Activated CD4-positive, alpha-beta T cell treated with anti-CD3 and anti-CD28 coated beads, Interleukin-2, amount 50 U/mL, for 24 hours (primary cell): ENCODE measurements at regions not wholly inside any gene's neighbourhood (a gene's known extent, or its start where the extent isn't known, plus 50 kb on each side); places are given as distances from the start of the nearest gene placed in this dataset.

Source experiments
- DNase-seq, 2 donors: peaks; one replicate each; pipeline ENCODE4 v3.0.0-alpha.2; 2020; ENCODE audit warnings: low read depth in 1 of 2, low spot score in 1 of 2

DNA sequence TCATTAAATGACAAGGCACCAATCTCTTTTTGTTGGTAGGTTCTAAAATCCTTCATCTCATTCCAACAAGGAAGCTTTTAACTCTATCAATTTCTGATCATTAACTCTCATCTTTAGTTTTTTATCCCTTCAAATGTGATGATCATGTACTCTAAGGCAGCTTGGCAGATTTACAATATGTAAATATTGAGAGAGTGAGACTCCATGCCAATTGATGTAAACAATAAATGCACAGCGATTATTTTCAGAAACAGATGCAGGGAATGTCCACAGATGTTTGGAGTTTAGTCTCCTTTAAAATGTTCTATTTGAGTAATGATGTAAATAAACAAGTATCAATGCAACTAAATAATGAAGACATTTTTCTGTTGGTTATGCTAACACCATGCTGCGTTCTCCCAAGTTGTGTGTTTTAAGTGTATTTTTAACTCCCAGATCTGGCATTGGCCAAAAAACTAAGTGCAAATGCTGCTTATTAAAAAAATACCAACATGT lies 213.8 kb downstream of the AHR start:
- no peak for DNase-seq

DNA sequence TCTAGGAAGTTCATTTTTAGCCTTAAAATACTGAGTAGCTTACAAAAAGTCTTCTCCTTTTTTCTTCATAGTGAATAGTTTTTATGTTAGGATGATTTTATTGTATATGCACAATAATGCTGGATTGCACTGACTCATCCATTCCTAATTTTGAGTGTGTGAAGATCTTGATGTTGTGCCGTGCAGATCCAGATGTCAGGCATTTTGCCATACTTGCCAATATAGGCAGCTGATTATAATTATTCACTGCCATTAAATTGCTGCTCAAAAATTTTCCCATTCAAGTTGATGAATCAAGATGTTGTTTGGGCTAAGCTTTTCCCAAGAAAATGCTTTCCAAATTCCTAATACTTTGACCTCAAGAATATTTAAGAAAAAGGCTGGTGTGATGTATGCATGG lies 218.3 kb downstream of the AHR start:
- no peak for DNase-seq

DNA sequence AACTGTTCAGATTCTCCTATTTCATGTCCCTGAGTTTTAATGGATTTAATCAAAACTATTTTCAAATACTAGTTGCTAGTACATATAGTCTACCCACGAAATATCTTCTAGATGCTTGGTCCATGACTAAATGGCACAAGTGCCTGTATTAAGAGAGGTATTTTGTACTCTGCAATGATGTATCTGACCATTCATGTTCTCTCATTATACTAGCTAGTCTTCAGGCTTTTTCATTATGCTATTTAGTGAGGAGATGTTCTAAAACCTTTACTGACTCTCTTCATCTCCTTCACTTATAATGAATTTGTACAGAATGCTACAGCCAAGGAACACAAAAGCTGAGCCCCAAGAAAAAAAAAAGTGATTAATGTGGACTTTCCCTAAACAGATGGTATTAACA lies 222.5 kb downstream of the AHR start:
- no peak for DNase-seq

DNA sequence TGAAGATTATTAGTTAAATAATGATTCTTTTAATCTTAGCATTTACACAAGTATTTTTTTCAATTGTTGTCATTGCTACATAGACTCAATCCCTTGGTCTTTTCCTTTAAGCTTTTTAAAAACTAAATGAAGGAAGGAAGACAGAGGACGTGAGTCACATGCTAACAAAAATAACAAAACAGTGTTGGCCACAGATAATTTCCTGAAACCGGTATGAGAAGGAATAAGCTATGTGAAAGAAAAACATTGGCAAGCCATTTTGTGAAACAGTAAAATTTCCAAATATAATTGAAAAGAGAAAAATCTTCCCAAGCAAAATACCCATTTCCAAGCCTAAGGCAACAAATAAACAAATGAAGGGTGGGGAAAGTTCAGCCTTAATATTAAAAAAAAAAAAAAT lies 223.0 kb downstream of the AHR start:
- no peak for DNase-seq

DNA sequence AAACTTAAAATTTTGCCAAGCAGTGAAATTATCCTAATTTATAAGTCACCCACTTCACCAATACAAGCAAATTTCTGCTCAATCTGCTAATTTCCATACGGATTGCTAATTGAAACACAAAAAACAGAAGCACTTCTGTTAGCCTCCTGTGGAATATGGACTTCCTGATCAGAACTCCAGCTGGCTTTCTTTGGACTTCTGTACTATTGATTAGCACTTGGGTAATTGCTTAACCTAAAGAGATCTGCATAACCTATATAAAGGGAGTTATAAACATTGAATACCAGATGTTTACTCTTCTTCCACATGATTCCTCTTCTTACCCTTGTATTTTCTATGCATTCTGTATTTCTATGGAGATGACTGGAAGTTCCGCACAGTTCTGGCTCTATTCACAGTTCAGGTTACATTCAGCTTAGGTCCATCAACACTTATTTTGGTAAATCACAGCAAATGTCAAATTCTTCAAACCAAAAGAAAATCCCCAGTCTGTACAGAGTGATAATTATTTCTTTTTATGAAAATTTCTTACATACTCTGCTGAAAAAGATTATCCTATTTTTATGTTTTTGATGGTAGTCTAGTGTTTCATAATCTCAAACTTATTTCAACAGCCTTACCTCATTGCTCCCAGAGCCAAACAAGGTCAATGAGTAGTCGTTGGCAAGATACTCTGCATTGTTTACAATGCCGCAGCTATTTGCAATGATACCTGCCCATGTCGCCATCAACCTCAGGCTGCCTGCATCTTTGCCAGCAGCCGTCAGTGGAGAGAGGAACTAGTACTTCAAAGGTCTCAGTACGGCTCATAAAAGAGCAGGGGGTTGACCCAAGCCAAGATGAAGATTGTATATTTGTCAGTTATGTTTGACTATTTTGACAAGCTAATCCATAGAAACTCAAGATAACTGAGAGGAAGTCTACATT lies 225.6 kb downstream of the AHR start:
- no peak for DNase-seq

DNA sequence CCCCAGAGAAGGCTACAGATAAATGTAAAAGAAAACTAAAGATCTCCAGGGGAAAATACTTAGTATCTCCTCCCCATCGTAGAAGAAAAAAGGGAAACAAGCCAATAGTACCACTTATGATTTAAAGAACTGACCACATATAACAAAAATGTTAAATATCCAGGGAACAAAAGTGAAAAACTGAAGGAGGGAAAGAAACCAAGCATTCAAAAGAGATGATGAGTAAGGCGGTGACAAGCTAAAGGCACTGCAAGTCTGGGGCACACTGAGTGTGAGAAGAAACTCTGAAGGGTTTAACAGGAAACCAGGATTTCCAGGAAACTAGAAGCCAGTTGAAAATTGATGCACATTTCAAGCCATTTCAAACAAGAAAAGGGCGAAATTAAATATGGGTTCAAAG lies 226.3 kb downstream of the AHR start:
- no peak for DNase-seq

DNA sequence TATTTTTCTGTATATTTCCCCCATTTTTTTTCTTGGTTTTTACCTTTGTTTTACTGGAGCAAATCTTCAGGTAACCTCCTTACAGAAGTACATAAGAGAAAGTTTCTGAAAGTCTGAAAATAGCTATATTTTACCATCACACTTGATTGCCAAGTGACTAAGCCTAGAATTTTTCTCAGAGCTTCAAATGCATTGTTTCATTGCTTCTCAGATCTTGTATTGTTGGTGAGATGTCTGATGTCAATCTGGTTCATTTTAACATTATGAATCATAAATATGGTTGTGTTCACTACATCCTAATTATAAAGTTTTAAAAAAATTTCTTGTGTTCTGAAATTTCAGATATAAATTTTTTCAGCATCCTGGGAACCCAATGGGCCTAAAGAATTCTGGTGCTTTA lies 228.2 kb downstream of the AHR start:
- no peak for DNase-seq

DNA sequence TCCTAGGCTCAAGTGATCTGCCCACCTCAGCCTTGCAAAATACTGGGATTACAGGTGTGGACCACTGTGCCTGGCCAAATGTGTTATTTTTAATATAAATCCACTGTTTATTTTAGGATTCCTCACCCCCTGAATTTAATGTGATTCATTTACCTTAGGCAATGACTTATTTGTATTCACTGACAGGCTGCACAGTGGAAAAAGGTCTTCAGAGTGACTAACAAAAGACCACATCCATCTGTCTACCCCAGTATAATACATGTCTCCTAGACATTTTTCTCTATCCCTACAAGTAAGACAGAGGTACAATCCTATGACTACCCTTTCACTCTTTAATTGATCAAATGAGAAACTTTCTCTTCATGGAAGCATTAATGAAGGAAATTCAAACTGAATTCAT lies 230.2 kb downstream of the AHR start:
- DNase-seq = no peak

DNA sequence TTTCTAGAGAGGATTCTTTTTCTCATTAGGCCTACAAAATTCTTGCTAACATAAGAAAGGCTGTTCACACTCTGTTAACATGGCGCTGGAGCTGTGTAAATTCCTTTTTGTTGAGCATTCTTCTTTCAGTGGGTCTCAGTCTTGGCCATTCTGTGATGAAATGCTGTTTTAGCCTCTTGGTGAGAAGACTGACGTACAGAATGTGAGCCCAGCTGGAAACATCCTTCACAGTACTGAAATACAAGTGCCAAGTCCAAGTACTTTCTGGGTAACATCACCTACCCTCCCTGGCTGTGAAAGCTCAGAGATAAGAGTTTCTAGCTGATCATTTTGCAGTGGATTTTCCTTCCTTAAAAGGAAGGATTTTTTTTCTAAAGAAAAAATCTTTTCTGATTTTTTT lies 231.8 kb downstream of the AHR start:
- no peak for DNase-seq

DNA sequence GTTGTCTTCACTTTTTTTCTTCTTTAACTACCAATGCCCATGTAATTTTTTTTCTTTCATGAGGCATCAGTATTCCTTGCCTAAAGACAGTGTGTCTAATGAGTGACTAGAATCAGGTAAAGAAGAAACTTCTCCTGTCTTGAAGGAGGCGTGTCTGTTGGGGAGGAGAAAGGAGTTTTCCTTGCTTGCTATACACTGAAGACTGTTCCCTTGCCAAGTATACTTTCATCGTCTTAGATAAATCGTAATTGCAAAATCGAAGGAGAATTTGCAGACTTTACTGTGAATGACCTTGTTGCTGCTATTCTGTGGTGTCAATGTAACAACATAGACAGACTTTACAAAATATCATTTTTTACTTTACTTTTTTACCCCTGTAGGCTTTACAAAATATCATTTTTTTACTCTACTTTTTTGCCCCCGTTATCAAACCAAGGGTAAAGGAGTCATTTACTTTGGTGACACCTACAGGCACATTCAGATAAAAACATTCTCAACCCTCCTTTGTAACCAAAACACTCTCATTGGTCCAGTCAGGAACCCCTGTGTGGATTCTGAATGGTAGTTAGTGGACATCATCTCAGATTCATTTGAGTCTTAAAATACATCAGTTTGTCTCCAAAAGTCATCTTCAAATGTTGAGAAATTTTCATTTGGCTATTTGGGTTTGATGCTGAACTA lies 232.4 kb downstream of the AHR start:
- DNase-seq = no peak

DNA sequence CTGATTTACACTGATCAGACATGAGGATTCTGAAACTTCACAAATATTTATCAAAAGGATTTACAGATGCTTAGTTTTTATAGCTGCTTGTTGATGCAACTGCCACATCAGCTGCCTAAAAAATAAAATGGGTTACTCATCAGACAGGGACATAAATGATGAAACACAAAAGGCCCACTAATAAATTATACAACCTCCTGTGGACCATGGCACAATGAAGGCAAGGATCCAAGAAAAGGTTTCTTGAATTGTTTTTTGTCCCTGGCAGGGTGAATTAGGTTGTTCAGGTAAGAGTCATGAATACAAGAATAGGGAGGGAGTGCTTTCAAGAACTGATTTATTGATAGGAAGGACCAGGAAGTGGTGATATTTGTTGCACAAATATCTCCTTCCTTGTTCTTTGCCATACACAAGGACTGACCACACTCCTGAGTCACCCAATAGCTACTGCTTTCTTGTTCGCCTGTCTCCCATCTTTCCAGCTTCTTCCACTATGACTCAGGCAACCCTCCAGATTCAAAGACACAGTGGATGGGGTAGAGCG lies 234.5 kb downstream of the AHR start:
- DNase-seq = no peak

DNA sequence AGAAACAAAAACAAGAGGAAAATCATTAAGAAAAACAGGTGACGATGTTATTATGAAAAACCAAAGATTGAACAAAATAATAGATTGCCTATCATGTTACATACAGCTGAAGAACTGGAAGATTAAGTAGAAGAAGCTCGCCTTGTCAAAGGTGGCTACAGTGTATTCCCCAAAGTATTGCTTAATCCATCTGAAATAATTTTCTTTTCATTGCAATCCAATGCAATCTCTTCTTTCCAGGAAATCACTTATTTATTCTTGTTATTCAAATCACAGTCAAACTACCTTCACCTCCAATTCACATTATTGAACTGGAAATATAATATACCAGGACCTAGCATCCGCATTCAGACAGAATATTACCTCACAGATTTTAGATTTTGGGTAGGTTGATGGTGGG lies 235.9 kb downstream of the AHR start:
- no peak for DNase-seq

DNA sequence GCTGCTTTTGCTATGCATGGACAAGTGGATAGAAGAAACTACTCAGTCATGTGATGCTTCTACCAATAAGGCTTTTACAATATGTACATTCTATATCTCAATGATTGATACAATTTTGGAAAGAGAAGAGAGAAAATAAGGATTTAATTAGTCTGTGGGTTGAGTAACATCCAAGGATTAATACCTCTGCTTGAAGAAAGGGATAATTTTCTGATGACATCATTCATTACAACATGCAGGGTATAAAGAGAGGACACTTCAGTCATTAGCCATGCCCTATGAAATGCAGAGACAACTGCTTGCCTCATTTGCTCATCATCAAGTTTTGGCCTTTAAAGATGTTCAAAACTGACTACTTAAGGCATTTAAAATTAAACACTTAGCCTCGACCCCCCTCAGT lies 237.3 kb downstream of the AHR start:
- no peak for DNase-seq

DNA sequence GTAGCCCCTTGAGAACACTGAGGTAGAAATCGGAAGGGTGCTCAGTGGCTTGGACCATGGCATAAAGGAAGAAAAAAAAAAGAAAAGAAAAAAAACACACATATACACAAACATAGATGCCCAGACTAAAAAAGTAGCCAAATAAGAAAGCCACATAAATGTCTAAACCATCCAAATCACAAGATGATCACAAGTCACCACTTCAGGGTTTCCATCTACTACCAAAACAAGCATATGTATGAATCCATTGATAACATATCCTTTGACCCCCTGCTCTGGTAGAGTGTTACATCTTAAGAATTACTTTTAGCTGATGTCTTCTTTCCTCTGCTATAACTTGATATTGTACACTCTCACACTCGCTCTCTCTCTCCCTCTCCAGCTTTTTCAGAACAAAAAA lies 245.9 kb downstream of the AHR start:
- no peak for DNase-seq

DNA sequence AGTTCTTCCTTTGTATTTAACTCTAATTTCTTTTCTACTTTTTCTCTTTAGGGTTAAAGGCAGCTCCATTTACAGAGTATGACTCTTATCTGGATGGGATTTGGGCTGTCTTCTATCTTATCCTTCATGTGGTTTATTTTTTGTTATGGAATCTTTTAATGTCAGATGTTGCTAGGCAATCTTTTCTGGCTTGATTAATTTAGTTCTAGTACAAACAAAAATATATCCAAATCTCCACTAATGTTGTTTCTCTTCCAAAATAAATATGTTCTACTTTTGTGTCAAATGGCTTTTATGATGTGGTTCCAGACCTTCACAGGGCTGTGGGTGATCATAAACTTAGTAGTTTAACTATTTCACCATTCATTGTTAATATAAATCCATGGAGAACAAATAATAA lies 246.9 kb downstream of the AHR start:
- no peak for DNase-seq

DNA sequence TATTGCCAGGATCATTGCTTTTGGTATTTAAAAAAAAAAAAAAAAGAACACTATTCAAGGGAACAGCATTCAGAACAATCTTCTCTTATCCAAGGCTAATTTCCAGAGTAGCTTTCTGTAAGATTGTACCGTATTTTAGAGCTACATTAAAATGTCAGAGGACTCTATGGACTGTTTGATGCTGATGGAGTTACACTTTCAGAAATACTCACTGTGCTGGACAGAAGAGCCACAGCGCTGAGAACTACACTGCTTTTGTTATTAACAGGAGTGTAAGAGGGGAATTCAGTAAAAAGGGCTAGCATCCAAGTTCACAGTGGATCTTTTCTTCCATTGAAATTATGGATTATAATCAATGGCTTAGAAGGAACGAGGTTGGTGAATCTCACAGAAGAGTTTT lies 247.7 kb downstream of the AHR start:
- DNase-seq = no peak

DNA sequence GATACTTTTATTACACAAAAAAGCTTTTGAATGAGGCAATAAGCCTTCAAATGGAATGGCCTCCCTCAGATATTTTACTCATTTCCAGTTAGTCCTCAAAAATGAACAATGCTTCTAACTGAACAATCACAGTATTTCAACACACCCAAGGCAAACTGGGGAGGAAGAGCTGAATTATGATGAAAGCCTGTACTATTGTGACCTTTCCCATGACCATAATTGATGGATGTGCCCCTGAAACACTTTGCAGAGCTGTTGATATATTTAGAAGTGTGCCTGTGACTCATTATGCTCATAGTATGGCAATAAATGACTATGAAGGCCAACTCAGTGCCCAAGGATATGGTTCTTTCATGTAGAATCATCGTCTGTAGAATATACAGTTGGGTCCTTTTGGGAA lies 248.1 kb downstream of the AHR start:
- DNase-seq = no peak

DNA sequence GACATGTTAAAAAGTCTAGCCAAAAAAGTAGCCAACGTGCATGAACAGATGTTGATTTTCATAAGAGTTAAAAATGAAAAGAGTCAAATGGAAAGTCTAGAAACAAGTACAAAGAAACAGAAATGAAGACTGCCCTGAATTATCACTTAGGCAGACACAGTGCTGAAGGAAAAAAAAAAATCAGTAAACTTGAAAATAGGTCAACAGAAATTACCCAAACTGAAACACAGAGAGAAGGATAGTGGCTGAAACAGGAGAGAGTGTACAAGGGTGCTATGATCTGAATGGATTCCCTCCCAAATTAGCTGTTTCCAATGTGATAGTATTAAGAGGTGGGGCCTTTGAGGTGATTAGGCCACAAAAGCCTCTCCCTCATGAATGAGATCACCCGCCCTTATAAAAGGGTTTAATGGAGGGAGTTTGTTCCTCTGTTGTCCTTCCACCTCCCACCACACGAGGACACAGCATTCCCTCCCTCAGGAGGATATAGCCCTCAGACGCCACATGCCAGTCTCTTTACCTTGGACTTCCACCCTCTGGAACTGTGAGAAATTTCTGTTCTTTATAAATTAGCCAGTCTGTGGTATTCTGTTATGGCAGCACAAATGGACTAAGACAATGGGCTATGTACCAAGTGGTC lies 249.7 kb downstream of the AHR start:
- DNase-seq = no peak

DNA sequence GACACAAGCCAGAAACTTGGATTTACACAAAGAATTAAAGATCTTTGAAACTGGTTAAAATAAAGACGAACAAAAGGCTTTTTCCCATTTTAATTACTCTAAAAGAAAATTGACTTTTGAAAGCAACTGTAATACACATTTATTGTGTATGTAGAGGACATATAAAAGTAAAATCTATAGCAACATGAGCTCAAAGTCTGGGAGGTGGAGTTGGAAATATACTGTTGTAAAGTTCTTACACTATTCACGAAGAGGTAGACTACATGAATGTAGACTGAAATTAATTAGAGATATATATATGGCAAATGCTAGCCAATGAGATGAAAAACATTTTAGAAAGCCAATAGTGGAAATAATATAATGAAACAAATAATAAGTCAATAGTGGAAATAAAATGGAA lies 251.0 kb downstream of the AHR start:
- DNase-seq = no peak

DNA sequence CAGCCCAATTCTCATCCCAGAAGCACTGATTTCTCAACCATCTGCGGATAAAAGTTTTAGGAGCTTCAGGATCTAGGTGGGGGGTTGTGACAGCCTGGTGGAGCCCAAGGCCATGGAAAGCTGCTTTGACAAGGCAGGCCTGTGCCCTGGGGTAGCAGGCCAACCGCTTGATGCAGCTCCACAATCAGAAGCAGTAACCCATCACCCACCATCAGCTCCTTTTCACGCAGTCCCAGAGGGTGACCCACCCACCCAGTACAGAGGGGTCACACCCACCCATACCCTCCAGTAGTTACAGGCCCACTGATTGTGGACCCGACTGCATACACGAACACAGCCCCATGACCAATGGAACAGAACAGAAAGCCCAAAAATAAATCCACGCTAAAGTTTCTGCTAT lies 253.9 kb downstream of the AHR start:
- no peak for DNase-seq

DNA sequence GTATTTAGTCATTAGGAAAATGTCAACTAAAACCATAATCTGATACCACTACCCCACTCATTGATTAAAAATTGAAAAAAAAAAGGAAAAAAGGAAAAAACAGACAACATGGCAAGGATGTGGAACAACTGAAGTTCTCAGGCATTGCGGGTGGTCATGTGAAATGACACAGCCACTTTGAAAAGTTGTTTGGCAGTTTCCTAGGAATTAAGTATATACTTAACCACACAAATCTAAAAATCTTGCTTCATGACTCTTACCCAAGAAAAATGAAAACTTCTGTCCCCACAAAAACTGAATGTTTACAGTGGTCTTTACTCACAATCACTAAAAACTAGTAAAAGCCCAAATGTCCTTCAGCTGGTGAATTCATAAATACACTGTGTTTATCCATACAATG lies 254.5 kb downstream of the AHR start:
- no peak for DNase-seq
